WTC11 (cell line): ENCODE measurements at regions not wholly inside any gene's neighbourhood (a gene's known extent, or its start where the extent isn't known, plus 50 kb on each side); places are given as distances from the start of the nearest gene placed in this dataset.

Source experiments
- ATAC-seq: fragments of 200-7000 bp; cut with Tn5 transposase; 2 replicates; pipeline ENCODE4 v1.10.0; 2021; ENCODE audit warnings: mild to moderate bottlenecking, moderate library complexity
- CTCF ChIA-PET: fragments of 300-600 bp; sonication (Branson Sonifier 250); formaldehyde crosslinking; loops from one replicate; lab custom pipeline; 2021; ENCODE audit warnings: antibody characterized with exemption; lab: Charles Lee
- POLR2A ChIA-PET: fragments of 350-600 bp; sonication (Branson Sonifier 250); formaldehyde crosslinking; loops from one replicate; lab custom pipeline; 2021; ENCODE audit warnings: antibody characterized with exemption; lab: Charles Lee
- DNase-seq: peaks from one replicate; pipeline ENCODE4 v3.0.0; 2021; ENCODE audit warnings: low spot score
- H3K27ac Mint-ChIP-seq: 2 replicates; pipeline ENCODE4 v1.8.0; 2021; ENCODE audit warnings: mixed read lengths
- H3K27me3 Mint-ChIP-seq: 2 replicates; pipeline ENCODE4 v1.8.0; 2021; ENCODE audit warnings: low read depth, mild to moderate bottlenecking, moderate library complexity, mixed read lengths
- H3K36me3 Mint-ChIP-seq: 2 replicates; pipeline ENCODE4 v1.8.0; 2021; ENCODE audit warnings: mixed read lengths
- H3K4me1 Mint-ChIP-seq: 2 replicates; pipeline ENCODE4 v1.8.0; 2022; ENCODE audit warnings: mixed read lengths
- H3K4me3 Mint-ChIP-seq: 2 replicates; pipeline ENCODE4 v1.8.0; 2021; ENCODE audit warnings: mild to moderate bottlenecking, moderate library complexity, mixed read lengths
- H3K9me3 Mint-ChIP-seq: 2 replicates; pipeline ENCODE4 v1.8.0; 2021; ENCODE audit warnings: mixed read lengths
- ATF1 ChIP-seq: sonication (generic); formaldehyde crosslinking; IDR thresholded peaks from 2 replicates; pipeline ENCODE4 v1.8.1; 2023; ENCODE audit warnings: mild to moderate bottlenecking, moderate library complexity, missing genetic modification reagents
- FOXK1 ChIP-seq: sonication (generic); formaldehyde crosslinking; IDR thresholded peaks from 2 replicates; pipeline ENCODE4 v1.8.0; 2022; ENCODE audit warnings: mild to moderate bottlenecking, moderate library complexity, missing genetic modification reagents
- HMGA2 ChIP-seq: fragments of 250-450 bp; sonication (Bioruptor Pico); IDR thresholded peaks from 2 replicates; pipeline ENCODE4 v1.4.0; 2021; ENCODE audit warnings: mild to moderate bottlenecking, moderate library complexity
- IRF2 ChIP-seq: sonication (generic); formaldehyde crosslinking; IDR thresholded peaks from 2 replicates; pipeline ENCODE4 v1.8.0; 2022; ENCODE audit warnings: low read depth, missing genetic modification reagents, borderline replicate concordance
- MXD4 ChIP-seq: fragments of 250-450 bp; sonication (Bioruptor Pico); IDR thresholded peaks from 2 replicates; pipeline ENCODE4 v1.8.0; 2021; ENCODE audit warnings: mild to moderate bottlenecking, moderate library complexity, borderline replicate concordance
- SP1 ChIP-seq: sonication (generic); formaldehyde crosslinking; conservative IDR thresholded peaks from 2 replicates; pipeline ENCODE4 v1.8.1; 2022; ENCODE audit warnings: missing genetic modification reagents
- ZBTB21 ChIP-seq: sonication (generic); formaldehyde crosslinking; IDR thresholded peaks from 2 replicates; pipeline ENCODE4 v1.8.1; 2023; ENCODE audit warnings: mild to moderate bottlenecking, missing genetic modification reagents, borderline replicate concordance
- ZNF121 ChIP-seq: sonication (generic); formaldehyde crosslinking; IDR thresholded peaks from 2 replicates; pipeline ENCODE4 v1.8.0; 2023; ENCODE audit warnings: missing genetic modification reagents
- ZNF281 ChIP-seq: sonication (generic); formaldehyde crosslinking; IDR thresholded peaks from 2 replicates; pipeline ENCODE4 v1.8.0; 2023; ENCODE audit warnings: mild to moderate bottlenecking, missing genetic modification reagents
- ZNF512 ChIP-seq: sonication (generic); formaldehyde crosslinking; IDR thresholded peaks from 2 replicates; pipeline ENCODE4 v1.8.1; 2022; ENCODE audit warnings: missing genetic modification reagents, borderline replicate concordance
- TF ChIP-seq, protein P1 (sequence below): sonication (generic); formaldehyde crosslinking; IDR thresholded peaks from 2 replicates; pipeline ENCODE4 v1.8.1; 2023; ENCODE audit warnings: mild to moderate bottlenecking, missing genetic modification reagents, moderate library complexity
- TF ChIP-seq, protein P2 (sequence below): fragments of 250-450 bp; sonication (Bioruptor Pico); IDR thresholded peaks from 2 replicates; pipeline ENCODE4 v2.1.2; 2022; ENCODE audit warnings: mild to moderate bottlenecking, moderate library complexity
- TF ChIP-seq, protein P3 (sequence below): fragments of 250-450 bp; sonication (Bioruptor Pico); IDR thresholded peaks from 2 replicates; pipeline ENCODE4 v1.9.0; 2021; ENCODE audit warnings: moderate library complexity, mild to moderate bottlenecking, inconsistent platforms, borderline replicate concordance
- TF ChIP-seq, protein P4 (sequence below): fragments of 250-450 bp; sonication (Bioruptor Pico); IDR thresholded peaks from 2 replicates; pipeline ENCODE4 v1.8.0; 2021; ENCODE audit warnings: mild to moderate bottlenecking
- TF ChIP-seq, protein P5 (sequence below): sonication (generic); formaldehyde crosslinking; IDR thresholded peaks from 2 replicates; pipeline ENCODE4 v1.8.0; 2022; ENCODE audit warnings: mild to moderate bottlenecking, missing genetic modification reagents
- TF ChIP-seq, protein P6 (sequence below): fragments of 250-450 bp; sonication (Bioruptor Pico); conservative IDR thresholded peaks from 2 replicates; pipeline ENCODE4 v1.9.0; 2021; ENCODE audit warnings: mild to moderate bottlenecking

DNA sequence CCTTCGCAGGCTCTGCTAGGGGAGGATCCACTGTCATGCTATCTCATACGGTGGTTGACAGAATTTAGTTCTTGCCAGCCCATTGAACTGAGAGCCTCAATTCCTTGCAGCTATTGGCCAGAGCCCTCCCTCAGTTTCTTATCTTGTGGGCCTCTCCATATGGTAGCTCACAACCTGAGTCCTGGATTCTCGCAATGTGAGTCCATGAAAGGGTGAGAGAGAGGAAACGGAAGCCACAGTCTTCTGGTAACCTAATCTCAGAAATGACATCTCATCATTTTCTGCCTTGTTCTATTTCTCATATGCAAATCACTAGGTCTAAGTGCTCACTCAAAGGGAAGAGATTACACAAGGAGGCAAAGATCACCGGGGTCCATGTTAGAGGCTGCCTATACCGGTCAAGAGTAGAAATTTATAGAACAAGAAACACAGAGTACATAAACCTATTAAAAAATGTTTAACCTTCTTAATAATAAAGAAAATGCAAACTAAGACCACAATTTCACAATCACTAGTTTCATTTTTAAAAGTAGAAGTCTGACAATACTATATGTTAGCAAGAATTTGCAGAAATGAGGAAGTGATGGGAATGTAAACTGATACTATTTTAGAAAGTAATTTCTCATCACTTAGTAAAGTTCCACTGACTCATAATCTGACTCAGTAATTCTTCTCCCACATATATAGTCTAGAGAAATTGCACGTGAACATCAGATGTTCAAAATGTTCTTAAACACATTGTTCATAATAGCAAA is 378.4 kb upstream of the AGTR1 start:
- H3K4me1 Mint-ChIP-seq: no peaks in the 10 kb centered on the region
- H3K9me3 Mint-ChIP-seq: 0 out of 2 replicates have a peak, but pooled peaks cover 3% of the 10 kb centered on the region
- TF ChIP-seq SP1 (CRISPR knock-in tag): no peak
- TF ChIP-seq, protein P1, sequence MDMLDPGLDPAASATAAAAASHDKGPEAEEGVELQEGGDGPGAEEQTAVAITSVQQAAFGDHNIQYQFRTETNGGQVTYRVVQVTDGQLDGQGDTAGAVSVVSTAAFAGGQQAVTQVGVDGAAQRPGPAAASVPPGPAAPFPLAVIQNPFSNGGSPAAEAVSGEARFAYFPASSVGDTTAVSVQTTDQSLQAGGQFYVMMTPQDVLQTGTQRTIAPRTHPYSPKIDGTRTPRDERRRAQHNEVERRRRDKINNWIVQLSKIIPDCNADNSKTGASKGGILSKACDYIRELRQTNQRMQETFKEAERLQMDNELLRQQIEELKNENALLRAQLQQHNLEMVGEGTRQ (CRISPR knock-in tag): no peak
- TF ChIP-seq, protein P2, sequence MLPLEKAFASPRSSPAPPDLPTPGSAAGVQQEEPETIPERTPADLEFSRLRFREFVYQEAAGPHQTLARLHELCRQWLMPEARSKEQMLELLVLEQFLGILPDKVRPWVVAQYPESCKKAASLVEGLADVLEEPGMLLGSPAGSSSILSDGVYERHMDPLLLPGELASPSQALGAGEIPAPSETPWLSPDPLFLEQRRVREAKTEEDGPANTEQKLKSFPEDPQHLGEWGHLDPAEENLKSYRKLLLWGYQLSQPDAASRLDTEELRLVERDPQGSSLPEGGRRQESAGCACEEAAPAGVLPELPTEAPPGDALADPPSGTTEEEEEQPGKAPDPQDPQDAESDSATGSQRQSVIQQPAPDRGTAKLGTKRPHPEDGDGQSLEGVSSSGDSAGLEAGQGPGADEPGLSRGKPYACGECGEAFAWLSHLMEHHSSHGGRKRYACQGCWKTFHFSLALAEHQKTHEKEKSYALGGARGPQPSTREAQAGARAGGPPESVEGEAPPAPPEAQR: no peak
- TF ChIP-seq ZNF512 (CRISPR knock-in tag): no peak
- TF ChIP-seq ZNF121: no peak
- TF ChIP-seq ZNF281 (CRISPR knock-in tag): no peak
- TF ChIP-seq, protein P3, sequence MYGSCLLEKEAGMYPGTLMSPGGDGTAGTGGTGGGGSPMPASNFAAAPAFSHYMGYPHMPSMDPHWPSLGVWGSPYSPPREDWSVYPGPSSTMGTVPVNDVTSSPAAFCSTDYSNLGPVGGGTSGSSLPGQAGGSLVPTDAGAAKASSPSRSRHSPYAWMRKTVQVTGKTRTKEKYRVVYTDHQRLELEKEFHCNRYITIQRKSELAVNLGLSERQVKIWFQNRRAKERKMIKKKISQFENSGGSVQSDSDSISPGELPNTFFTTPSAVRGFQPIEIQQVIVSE (CRISPR knock-in tag): no peak
- TF ChIP-seq, protein P4, sequence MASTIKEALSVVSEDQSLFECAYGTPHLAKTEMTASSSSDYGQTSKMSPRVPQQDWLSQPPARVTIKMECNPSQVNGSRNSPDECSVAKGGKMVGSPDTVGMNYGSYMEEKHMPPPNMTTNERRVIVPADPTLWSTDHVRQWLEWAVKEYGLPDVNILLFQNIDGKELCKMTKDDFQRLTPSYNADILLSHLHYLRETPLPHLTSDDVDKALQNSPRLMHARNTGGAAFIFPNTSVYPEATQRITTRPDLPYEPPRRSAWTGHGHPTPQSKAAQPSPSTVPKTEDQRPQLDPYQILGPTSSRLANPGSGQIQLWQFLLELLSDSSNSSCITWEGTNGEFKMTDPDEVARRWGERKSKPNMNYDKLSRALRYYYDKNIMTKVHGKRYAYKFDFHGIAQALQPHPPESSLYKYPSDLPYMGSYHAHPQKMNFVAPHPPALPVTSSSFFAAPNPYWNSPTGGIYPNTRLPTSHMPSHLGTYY (CRISPR knock-in tag): no peak
- TF ChIP-seq, protein P5, sequence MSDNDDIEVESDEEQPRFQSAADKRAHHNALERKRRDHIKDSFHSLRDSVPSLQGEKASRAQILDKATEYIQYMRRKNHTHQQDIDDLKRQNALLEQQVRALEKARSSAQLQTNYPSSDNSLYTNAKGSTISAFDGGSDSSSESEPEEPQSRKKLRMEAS: no peak
- TF ChIP-seq IRF2 (CRISPR knock-in tag): no peak
- no peak for TF ChIP-seq HMGA2 (CRISPR knock-in tag)
- TF ChIP-seq ATF1: no peak
- TF ChIP-seq, protein P6, sequence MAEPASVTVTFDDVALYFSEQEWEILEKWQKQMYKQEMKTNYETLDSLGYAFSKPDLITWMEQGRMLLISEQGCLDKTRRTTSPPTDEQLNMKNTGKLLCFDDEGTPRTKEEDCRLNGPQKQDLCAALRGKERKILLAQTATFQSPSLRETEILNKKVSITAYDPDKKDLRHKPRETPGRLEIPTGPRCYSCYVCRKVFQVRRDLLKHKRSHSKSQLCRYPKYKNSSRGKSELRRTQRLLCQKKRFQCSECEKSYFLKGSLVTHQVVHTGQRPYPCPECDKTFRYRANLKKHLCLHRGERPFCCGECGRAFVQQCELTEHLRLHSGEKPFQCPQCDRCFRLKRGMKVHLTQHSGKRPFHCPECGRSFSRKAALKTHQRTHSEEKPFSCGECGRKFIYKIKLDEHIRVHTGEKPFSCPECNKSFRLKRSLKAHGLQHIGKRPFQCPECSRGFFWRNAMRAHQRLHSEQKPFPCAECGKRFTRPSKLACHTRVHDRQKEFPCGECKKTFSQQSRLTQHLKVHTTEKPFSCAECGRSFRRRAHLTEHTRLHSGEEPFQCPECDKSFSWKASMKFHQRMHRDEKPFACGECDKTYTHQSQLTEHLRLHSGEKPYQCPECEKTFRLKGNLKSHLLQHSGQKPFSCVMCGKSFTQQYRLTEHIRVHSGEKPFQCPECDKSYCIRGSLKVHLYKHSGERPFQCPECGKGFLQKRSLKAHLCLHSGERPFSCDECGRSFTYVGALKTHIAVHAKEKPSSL (CRISPR knock-in tag): no peak
- TF ChIP-seq FOXK1 (CRISPR knock-in tag): no peak
- TF ChIP-seq MXD4 (CRISPR knock-in tag): no peak
- TF ChIP-seq ZBTB21 (CRISPR knock-in tag): no peak
- no peak overlapping the region for H3K4me3 Mint-ChIP-seq
- POLR2A ChIA-PET: no interaction called here
- H3K27me3 Mint-ChIP-seq: no peaks in the 10 kb centered on the region; the same call in 1 of the 2 replicates
- no peak for ATAC-seq
- CTCF ChIA-PET: no interaction called here
- H3K36me3 Mint-ChIP-seq: no peaks in the 10 kb centered on the region
- H3K27ac Mint-ChIP-seq: no peak overlapping the region
- no peak for DNase-seq
